ENCODE measurements at regions not wholly inside any gene's neighbourhood (a gene's known extent, or its start where the extent isn't known, plus 50 kb on each side); places are given as distances from the start of the nearest gene placed in this dataset.

DNA sequence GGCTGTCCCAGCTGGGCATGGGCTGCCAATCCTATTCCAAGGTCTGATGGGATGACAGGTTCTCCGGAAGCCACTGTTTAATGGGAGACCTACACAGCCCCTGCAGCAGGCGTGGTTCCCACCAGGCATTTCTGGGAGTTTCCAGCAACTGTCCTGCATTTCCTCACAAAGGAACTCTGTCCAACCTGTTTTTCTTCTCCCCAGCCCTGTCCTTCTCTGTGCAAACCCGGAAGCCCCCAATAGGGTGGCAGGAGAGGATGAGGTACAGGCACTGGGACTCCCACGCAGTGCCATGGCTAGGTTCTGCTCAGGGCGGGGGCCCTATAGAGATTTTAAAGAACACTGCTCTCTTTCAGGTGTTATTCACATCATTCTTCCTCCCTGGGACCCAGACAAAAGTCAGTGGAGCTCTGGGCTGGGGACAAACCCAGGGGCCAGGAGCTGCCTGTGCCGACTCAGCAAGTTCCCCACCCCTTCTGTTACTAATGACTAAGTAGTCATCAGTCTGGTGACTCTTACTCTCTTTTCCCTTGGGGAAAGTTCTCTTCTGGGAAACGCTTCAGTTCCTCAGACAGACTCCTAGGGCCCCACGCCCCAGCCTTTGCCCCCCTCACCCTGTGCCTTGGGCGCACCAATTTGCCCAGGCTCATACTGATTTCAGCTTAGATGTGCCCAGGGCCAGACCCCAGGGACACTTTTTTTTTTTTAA lies 97.7 kb downstream of the CD47 start:
- DNase-seq: no peak

DNA sequence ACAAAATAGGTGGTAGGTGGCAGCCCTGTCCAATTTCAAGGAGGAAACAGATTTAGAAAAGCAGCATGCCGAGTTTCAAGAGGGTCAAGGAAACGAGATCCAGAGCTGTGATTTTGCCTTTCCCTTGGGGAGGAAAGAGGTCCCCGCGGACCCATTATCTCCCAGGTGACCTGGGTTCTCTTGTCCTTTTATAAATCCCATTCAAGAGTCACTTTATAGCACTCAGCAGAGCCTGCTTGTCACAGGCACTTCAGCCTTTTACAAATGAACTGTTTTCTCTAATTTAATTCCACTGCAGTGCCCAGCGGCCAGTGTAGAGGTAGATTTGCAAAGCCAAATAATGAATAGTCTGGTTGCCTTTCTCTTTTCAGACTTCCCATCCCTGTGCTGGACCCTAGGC lies 99.9 kb downstream of the CD47 start:
- DNase-seq: no peak

DNA sequence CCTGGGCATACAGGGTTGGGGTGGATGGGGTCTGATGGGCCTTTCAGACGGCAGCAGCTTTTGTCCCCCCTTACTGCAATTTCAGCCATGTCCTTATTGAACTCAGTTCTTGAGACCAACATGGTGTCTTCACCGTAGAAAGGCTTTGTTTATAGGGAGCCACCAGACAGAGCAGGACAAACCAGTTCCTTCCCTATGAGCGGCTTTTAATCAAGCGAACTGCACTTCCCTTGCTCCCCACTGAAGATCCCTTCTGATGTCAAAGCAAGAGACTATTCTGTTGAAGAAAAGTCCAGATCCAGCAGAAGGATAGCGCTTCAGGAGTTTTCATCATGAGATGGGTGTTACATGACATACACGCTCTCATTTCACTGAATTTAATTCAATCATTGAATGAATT lies 100.4 kb downstream of the CD47 start:
- no peak for DNase-seq

DNA sequence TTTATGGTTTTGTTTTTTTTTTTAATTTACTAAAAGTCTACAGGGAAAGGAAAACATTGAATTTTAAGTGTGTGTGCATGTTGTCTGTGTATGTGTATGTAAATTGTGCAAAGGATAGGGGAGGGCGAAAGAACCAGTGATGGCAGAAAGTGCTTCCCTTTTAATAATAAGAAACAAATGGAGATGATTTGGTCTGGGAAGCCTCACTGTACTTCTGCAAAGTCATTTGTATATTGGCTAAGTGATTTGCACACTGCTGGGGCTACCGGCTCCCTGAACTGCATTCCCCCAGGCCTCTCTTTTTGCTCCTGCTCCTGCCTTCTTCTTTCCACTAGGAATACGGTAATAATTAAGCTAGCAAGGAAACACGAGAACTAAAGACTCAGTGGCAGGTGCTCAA lies 101.2 kb downstream of the CD47 start:
- DNase-seq: no peak

DNA sequence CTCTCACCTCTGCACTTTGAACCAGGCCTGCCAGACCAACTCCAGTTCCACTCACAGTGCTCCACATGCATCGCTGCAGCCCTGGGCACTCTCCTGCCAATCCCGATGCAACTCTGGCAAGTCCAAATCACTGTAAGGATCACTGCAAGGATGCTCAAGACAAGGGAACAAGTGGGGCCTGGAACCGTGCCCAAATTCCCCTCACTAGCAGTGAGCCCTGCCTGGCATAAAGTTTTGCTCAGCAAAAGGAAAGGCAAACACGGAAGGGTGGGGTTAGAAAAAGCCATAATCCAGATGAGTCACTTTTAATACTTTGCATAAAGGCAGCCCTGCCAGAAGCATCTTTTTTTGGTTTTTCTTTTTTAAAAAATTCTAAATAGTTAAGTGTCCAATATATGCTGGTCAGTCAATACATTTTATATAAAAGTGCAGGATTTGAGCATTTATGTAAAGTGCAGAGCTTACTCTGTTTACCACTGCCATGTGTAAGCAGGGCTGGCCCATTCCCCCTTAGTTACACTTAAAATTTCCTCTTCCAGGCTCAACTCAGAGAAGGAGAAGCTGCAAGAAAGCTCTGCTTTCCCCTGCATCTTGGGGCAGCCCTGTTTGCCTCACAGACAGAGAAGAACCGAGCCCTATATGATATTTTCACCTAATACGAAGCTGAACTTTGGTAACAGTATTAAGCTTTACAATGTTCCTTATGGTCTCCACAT lies 102.2 kb downstream of the CD47 start:
- no peak for DNase-seq

DNA sequence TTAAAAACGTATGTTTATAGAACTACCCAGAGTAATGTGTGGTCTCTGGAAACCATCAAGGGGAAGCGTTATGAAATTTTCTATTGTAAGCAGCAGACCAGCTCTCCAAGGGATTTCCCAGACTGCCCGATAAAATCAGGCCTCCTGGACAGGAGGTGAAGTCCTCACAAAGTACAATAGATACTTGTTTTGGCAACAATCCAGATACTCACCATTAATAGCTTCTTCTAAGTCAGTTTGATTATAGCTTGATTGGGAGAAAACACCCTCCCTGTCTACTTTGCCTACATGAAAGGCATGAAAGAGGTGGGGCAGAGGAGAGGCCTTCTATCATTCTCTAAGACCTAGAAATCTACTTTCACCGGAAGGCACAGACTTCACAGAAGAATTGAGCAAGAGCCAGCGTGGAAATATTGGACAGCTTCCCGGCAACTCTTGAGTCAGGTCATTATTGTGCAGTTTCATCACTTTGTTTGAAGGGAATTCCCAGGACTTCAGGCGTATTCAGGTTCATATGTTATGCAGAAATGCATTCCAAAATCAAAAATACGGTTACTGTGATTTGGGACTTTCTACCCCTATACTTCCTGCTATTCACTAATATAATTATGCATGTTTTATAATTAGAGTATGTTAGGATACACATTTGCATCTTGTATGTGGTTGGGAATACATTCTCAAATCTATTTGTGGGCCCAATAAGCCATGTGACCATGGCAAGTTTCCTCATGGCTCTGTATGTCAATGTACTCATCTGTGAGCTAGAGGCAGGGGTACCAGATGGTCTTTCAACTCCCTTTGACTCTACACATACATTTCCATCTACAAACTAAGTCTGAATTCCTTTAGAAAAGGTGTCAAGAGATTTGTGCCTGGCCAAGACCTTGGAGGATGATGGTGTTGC lies 103.5 kb downstream of the CD47 start:
- no peak for DNase-seq

DNA sequence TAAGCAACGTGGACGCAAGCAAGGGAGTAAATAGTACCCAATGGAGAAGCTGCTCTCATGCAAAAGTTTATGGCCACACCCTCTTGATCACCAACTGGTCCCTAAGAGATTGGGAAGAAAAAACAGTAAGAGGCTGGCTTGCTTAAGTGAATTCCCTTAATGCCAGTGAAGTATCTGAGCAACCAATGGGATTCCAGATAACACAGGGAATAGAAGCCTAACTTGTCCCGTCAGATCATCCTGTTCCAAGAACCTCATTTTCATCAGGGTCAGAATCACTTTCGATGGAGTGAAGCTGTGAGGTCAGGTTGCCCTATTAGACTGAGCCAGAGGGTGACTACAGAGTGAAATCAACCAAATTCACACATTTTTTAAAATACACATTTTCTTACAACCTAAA lies 104.3 kb downstream of the CD47 start:
- DNase-seq: no peak

DNA sequence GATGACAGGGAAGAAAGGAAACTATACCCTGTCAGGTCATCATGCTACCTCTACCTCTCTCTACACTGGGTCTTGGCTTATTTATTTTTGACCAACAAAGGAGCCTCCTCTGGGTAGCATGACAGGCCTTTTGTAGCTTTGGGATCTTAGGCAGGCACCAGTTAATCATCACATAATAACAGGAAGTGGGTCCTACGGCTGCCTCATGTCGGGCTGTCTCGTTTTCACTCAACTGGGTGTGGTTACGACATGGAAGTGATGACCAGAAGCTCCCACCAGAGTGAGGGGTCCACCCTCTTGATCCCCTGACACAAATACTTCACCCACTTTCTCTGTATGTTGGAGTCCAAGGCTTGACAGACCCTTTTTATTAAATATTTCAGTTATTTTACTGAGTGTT lies 105.3 kb downstream of the CD47 start:
- peak; percentile 40 for DNase-seq

DNA sequence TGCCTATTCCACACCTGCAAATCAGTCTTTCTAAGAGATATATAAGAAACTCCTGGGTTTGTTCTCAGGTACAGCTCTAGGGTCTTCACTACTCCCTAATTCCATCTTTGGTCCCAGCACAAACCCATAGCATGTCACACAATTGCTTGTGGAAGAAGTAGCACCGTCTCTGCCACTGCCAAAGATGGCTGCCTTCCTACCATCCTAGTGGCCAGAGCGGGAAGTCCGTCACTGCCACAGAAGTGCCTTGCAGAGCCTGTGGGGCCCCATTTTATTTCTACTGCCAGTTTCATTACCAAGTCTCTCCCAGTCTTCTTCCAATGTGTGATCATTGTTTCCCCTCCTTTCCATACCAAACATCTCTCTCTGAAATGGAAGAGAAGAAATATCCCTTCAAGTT lies 107.6 kb downstream of the CD47 start:
- no peak for DNase-seq

DNA sequence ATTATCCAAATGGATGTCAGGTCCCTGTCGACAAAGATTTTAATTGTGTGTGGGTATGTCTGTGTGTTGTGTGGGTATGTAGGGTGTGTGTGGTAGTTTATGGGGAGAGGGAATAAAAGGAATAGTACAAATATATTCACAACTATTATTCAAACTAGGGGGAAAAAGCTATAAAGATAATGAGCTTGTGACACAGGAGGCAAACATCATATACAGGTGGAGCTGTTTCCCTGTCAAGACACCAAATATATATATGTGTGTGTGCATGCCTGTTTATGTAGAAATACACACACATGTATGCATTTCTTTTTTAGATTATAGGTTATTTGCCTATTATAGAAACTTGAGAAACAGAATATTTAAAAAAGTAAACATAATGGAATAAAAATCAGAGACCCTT lies 108.7 kb downstream of the CD47 start:
- DNase-seq: no peak

DNA sequence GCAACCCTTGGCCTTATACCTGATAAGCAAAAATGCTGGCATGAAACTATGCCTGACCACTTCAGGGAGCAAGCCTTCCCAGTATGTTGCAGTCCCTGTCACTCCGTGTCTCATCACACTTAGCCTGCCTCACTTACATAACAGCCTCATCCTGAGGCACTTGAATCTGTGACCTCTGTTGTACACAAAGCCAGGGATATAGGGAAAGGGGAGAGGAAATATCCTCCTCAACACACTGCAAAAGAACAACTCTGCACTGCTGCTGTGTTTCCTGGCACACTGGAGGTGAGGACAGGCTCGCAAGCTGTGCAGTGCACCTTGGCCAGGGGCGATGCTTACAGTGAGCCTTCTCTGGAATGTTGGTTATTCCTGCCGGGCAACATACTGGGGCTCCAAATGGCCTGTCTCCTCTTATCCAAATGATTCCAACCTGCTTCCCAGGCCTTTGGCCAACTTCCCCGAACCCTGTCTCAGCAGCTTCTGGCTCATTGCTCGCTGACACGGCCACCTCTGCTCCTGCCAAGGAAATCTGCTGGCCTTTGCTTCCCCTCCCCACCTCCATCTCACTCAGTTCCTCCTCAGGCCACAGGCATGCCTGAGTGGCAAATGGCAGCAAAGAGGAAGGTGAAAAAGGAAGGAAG lies 109.2 kb downstream of the CD47 start:
- no peak for DNase-seq

DNA sequence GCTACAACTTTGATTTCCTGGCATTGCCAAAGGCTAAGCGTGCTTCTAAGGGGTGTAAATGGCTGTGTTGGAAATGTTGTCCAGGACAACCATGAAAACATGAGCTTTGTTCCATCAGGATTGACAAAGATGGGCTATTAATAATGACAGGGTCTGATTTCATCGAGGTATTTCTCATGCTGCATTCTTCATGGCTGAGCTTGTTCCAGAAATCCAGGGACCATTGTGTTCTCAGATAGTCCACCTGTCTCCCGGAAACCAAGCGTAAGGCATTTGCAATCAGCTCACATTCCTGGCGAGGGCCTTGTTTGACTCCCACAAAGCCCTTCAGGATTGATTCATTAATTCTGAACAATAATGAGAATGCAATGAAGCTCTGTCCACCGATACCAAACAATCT lies 111.3 kb downstream of the CD47 start:
- no peak for DNase-seq

DNA sequence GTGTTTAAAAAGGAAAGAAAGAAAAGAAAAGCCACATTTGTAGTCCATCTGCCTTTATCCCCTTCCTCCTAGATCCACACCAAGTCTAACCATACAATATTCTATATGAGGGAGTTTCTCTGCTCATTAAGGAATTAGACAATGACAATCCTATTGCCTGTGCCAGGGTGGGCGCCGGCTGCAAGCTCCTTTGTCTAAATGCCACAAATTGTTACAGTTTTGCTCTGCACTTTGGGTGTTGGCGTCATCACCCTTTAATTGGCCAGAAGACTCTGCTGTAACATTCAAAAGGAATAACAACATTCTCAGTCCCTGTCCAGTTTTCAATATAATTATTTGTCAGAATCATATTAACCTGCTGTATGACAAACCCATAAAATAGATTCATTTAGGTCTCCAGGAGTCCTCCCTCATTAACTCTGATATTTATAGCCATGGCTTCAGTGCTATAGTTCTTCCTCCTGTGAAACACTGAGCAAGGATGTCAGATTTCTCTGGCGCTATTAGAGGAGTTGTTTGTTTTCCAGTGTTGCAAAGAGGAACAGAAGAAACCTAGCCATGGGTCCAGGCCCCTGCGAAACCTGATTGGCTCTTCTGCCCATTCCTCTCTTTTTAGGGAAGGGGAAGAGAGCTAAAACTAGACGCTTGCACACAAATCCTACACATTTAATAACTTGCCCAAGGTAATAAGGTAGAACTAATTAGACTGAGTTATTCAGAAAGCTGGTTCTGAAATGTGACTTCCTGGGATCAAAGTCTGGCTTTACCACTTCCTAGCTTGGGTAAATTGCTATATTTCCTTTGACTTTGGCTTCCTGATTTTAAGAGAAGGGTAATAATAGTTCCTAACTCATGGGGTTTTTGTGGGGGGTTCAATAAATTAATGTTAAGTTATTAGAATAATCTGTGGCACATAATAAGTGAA lies 112.4 kb downstream of the CD47 start:
- no peak for DNase-seq

DNA sequence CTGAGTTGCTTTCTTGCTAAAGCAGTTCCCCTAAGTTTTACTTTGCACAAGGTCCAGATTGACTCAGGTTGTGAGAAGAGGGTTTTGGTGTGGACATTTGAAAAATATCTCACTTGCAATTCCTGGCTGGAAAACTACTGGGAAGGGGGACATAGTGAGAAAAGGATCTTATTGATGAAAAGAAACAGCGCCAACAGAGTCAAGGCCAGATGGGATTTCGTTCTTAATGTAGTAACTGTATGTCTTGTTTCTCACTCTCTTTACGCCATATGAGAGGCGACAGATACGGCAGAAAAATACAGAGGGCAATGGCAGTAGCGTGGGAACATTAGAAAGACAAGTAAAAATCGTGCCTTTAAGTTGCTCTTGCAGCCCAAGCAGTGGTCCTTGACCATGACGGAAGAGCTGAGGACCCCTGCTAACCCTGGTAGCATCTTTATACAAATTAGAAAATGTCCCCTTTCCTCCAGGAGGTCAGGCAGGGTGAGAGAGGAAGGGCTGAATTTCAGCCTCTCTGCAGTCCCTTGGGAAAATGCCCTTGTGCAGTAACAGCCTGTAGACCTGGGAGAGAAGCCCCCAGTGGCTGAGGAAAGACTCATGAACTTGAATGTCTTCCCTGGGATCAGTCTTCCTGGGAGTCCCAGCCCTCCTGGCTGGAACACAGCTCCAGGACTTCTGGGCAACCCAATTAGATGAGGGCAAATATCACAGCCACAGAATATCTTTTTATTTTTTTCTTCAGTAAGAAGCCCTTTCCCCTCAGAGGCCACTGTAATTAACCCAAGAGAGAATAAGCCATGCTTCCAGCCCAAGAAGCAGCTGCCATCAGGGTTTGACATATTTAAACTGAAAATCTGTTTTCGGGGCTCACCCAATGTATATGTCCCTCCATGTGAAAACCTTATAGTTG lies 113.4 kb downstream of the CD47 start:
- DNase-seq: no peak

DNA sequence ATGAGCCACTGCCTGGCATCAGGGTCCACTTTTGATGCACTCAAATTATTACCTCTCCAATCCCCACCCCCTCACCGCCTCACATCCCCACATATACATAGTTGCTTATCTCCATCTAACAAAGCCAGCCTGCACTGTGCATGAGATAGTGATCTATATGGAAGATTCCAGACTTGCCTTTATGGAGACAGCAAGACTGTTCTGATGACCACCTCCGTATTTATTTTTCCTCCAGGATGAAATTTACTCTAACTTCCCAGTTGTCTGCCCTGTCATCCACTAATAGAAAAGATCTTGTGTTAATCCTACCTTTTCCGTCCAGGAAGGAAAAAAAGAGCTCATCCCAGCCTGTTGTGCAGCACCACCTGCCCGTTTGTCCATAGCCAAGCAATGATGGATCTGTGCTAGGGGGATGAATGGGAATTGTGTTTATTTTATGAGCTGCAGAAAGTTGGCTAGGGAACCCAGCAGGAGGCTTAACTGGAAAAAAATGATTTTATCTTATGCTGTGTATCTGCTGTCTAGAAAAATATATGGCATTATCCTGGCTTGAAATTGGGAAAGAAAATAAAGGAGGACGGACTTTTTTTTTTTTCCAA lies 114.5 kb downstream of the CD47 start:
- DNase-seq: no peak

DNA sequence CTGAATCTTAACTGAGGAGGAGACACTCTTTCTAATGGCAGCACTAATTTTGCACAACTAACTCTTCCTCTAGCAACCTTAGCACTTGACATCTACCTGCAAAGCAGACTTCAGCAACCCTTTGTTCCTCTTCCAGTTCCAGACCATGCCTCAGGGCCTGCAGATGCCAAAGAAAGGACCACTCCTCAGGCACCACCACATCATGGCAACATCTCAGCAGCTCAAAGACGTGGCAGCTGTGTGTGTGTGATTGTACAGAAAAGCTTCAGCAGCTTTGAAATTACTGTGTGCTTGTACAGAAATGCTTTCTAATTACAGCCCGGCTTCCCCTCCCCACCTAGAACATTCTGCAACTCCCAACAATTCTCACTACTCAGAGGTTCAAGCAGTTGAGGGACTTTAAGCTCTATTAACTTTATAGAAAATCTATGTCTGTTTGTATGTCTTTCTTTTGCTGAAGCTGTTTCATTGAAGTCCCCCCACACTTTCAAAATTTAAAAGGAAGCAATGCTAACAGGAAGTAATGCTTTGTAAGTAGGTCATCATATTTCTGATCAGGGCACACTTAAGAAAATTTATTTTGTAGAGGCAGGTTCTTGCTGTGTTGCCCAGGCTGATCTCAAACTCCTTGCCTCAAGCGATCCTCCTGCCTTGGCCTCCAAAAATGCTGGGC lies 115.2 kb downstream of the CD47 start:
- no peak for DNase-seq

DNA sequence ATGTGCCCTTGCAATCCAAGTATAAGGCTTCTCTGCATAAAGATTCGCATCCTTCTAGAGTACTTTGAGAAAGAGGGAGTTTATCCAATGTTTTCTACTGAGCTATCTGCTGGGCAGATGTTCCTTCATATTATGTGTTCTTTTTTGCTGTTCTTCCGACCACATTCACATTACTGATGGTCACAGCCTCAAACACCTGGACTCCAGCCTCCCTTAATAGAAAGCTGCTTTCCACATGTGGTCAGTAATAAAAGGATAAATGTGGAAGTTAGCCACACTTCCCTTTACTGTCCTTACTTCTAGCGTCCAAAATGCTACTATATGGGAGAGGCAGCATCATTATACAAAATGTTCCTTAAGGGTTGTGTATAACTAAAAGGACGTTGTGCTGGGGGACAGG lies 116.9 kb downstream of the CD47 start:
- DNase-seq: no peak

DNA sequence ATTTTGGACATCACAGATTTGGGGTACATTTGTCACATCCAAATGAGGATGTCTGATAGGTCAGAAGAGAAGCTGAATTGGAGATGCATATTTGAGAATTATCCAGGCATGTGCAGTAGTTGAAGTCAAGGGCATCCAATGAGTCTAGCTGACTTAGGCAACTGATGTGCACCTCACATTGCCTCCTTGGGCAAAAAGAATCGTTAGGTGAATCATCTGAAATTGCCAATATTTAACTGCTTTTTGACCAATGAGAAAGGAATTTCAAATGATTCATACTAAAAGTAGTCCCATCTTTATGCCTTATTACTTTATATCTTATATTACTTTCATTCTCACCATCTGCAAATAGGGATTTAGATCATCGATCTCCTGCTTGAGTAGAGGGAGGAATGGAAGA lies 117.7 kb downstream of the CD47 start:
- no peak for DNase-seq

DNA sequence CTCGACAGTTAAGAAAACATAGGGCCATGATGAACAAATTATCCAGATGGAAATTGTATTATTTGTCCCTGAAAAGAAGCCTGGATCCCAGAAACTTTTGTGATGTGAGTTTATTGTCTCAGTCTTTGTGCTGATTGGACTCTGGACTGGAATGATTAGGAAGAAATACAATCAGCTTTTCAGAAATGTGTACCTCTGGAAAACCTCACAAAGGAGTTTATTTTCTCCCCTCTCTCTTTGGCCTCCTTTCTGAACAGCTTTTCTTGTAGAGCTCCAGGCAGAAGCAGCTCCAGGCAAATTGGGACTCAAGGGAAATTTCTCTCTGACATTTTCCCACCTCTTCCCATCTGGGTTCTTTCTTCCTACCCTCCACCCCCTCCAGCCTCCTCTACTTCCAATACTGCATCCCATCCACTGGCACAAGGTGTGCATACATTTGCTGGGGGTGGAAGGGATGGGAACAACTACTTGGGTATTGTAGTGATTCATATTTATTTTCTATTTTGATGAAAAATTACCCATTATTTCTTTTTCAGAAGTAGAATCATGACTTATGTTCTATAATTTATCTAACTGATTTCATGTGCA lies 119.7 kb downstream of the CD47 start:
- DNase-seq: no peak

All from stimulated activated CD4-positive, alpha-beta T cell treated with anti-CD3 and anti-CD28 coated beads, Interleukin-4, amount 100 ng/mL, for 24 hours (primary cell).